Glutamatergic neuron (in vitro differentiated cells): ENCODE measurements at regions not wholly inside any gene's neighbourhood (a gene's known extent, or its start where the extent isn't known, plus 50 kb on each side); places are given as distances from the start of the nearest gene placed in this dataset.
A peak's percentile ranks its signal among the peaks of the same experiment; 100 is the strongest.

Experiments used
- DNase-seq: peaks from one replicate; pipeline ENCODE4 v3.0.0; 2022
- H3K27ac Mint-ChIP-seq: one replicate; pipeline ENCODE4 v1.8.0; 2020; ENCODE audit warnings: mild to moderate bottlenecking, mixed read lengths, inconsistent platforms; ENCODE audit not compliant: unreplicated experiment
- H3K27me3 Mint-ChIP-seq: one replicate; pipeline ENCODE4 v1.8.0; 2020; ENCODE audit warnings: mild to moderate bottlenecking, moderate library complexity, mixed read lengths, inconsistent platforms; ENCODE audit not compliant: unreplicated experiment
- H3K36me3 Mint-ChIP-seq: one replicate; pipeline ENCODE4 v1.8.0; 2020; ENCODE audit warnings: mild to moderate bottlenecking, mixed read lengths, inconsistent platforms; ENCODE audit not compliant: unreplicated experiment
- H3K4me1 Mint-ChIP-seq: one replicate; pipeline ENCODE4 v1.8.0; 2020; ENCODE audit warnings: mild to moderate bottlenecking, low read depth, mixed read lengths, inconsistent platforms; ENCODE audit not compliant: unreplicated experiment
- H3K4me3 Mint-ChIP-seq: one replicate; pipeline ENCODE4 v1.8.0; 2020; ENCODE audit warnings: mild to moderate bottlenecking, mixed read lengths, inconsistent platforms; ENCODE audit not compliant: unreplicated experiment
- H3K9me3 Mint-ChIP-seq: one replicate; pipeline ENCODE4 v1.8.0; 2020; ENCODE audit warnings: mild to moderate bottlenecking, moderate library complexity, mixed read lengths, inconsistent platforms; ENCODE audit not compliant: unreplicated experiment
- CTCF ChIP-seq: fragments of 200-600 bp; sonication (generic); IDR thresholded peaks from one replicate; pipeline ENCODE4 v1.5.0; 2021; ENCODE audit not compliant: partially characterized antibody, unreplicated experiment

- TF ChIP-seq CTCF, result no peak
- Mint-ChIP-seq H3K27ac (no peak overlapping the region), H3K9me3 (no peaks in the 10 kb centered on the region), H3K27me3 (no peaks in the 10 kb centered on the region), H3K4me3 (no peak overlapping the region), H3K4me1 (no peaks in the 10 kb centered on the region), H3K36me3 (no peaks in the 10 kb centered on the region)
- no peak for DNase-seq
These were observed 352.7 kb downstream of the ARPP21 start for GRCh38 chr3:35992041-35992440.

GRCh38 chr3:36011791-36012190 lies 368.5 kb upstream of the STAC start:
- Mint-ChIP-seq H3K27me3 (no peaks in the 10 kb centered on the region), H3K4me3 (no peak overlapping the region), H3K9me3 (no peaks in the 10 kb centered on the region), H3K4me1 (no peaks in the 10 kb centered on the region), H3K27ac (no peak overlapping the region), H3K36me3 (no peaks in the 10 kb centered on the region)
- TF ChIP-seq CTCF, result no peak
- no peak for DNase-seq

- Mint-ChIP-seq H3K36me3 (no peaks in the 10 kb centered on the region), H3K4me3 (no peak overlapping the region), H3K4me1 (no peaks in the 10 kb centered on the region), H3K27me3 (no peaks in the 10 kb centered on the region), H3K27ac (no peak overlapping the region), H3K9me3 (no peaks in the 10 kb centered on the region)
- no peak for DNase-seq
- no peak for TF ChIP-seq CTCF
These were observed 366.9 kb upstream of the STAC start for GRCh38 chr3:36013425-36013824.

- Mint-ChIP-seq H3K4me3 (no peak overlapping the region), H3K4me1 (no peaks in the 10 kb centered on the region), H3K27ac (no peak overlapping the region), H3K27me3 (peaks cover 2% of the 10 kb centered on the region), H3K9me3 (no peaks in the 10 kb centered on the region), H3K36me3 (no peaks in the 10 kb centered on the region)
- DNase-seq, result no peak
- no peak for TF ChIP-seq CTCF
These were observed 355.1 kb upstream of the STAC start for GRCh38 chr3:36025232-36025631.

GRCh38 chr3:36032180-36033047 lies 347.9 kb upstream of the STAC start:
- Mint-ChIP-seq H3K27ac (no peak overlapping the region), H3K9me3 (no peaks in the 10 kb centered on the region), H3K4me3 (peak overlapping the region; percentile 2), H3K36me3 (peaks cover 10% of the 10 kb centered on the region), H3K4me1 (peaks cover 4% of the 10 kb centered on the region), H3K27me3 (no peaks in the 10 kb centered on the region)
- DNase-seq, result no peak
- TF ChIP-seq CTCF, result no peak
